Suppressor macrophage treated with lipopolysaccharide for 1 hour (primary cell): ENCODE measurements at regions not wholly inside any gene's neighbourhood (a gene's known extent, or its start where the extent isn't known, plus 50 kb on each side); places are given as distances from the start of the nearest gene placed in this dataset.
"Not testable (repeated sequence)": the region's sequence is repeated elsewhere in the genome, so short reads cannot be mapped to it uniquely, and the experiment has no call there.

Experiments
- DNase-seq, 3 donors: peaks; one replicate each; pipeline ENCODE4 v3.0.0-alpha.2; 2020 to 2022

DNA sequence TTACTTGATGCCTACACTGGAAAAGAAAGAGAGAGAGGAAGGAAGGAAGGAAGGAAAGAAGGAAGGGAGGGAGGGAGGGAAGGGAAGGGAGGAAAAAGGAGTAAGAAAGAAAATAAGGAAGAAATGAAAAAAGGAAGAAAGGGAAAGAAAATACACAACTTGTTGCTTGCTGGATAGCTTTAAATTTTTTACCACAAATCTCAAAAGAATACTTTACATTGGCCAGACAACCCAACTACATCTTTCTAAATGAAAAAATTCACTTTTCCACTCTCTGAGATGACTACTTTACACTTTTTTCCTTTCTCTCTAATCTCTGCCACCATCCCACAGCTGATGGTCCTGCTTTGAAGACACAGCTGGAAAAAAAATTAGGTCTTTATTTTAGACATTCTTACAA is 228.9 kb upstream of the FAM78B start:
- DNase-seq = no peak

DNA sequence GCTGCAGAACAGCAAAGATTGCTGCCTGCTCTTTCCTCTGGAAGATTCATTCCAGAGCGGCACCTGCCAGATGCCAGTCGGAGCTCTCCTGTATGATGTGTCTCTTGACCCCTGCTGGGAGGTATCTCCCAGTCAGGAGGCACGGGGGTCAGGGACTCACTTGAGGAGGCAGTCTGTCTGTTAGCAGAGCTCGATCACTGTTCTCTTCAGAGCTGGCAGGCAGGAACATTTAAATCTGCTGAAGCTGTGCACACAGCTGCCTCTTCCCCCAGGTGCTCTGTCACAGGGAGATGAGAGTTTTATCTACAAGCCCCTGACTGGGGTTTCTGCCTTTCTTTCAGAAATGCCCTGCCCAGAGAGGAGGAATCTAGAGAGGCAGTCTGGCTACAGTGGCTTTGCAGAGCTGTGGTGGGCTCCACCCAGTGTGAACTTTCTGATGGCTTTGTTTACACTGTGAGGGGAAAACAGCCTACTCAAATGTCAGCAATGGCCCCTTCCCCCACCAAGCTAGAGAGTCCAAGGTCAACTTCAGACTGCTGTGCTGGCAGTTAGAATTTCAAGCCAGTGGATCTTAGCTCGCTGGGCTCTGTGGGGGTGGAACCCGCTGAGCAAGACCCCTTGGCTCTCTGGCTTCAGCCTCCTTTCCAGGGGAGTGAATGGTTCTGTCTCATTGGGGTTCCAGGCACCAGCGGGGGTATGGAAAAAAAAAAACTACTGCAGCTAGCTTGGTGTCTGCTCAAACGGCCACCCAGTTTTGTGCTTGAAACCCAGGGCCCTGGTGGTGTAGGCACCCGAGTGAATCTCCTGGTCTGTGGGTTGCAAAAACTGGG is 242.7 kb upstream of the FAM78B start:
- DNase-seq = not testable (repeated sequence)

DNA sequence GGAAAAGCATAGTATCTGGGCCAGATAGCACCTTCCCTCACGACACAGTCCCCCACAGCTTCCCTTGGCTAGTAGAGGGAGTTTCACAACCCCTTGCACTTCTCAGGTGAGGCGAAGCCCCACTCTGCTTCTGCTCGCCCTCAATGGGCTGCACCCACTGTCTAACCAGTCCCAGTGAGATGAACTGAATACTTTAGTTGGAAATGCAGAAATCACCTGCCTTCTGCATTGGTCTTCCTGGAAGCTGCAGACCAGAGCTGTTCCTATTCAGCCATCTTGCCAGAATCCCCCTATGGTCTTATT is 243.2 kb upstream of the FAM78B start:
- no peak for DNase-seq

DNA sequence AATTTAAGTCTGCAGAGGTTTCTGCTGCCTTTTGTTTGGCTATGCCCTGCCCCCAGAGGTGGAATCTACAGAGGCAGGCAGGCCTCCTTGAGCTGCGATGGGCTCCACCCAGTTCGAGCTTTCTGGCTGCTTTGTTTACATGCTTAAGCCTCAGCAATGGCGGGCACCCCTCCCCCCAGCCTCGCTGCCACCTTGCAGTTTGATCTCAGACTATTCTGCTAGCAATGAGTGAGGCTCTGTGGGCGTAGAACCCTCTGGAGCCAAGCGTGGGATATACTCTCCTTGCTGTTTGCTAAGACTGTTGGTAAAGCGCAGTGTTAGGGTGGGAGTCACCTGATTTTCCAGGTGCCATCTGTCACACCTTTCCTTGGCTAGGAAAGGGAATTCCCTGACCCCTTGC is 250.0 kb upstream of the FAM78B start:
- DNase-seq = not testable (repeated sequence)

DNA sequence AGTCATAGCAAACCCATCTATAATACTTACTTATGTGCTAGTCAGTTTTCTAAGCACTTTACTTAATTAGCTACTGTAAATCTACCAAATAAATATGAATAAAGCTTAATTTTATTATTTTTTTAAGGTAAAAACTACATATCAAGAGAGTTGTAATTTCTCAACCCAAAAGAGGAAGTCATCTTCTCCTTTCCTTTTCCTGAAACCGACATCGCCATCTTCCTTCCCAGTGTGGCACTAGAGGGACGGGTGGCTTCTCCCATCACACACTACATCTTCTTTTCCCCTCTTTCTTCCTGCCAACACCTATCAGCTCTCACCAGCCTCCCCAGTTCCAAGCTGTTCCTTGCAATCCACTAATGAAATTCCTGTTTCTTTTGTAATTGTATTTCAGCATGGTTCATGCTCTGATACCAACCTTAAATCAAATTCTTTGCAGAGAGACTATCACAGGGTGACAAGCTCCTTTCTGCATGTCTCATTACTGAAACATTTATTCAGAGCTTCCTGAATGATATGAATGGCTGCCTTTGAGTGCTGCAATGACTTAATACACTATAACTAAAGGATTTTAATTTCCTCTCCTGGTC is 251.6 kb upstream of the FAM78B start:
- DNase-seq = no peak

DNA sequence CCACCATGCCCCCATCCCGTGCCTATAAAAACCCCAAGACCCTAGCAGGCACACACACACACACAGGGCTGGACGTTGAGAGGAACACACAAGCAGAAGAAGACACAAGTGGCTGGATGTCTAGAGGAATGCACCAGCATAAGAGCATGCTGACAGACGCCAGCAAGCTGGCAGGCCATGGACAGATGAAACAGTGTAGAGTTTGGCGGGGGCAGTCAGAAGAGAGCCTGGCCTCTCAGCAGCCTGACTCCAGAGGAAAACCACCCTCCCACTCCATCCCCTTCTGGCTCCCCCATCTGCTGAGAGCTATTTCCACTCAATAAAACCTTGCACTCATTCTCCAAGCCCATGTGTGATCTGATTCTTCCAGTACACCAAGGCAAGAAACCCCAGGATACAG is 255.8 kb upstream of the FAM78B start:
- not testable (repeated sequence) for DNase-seq

DNA sequence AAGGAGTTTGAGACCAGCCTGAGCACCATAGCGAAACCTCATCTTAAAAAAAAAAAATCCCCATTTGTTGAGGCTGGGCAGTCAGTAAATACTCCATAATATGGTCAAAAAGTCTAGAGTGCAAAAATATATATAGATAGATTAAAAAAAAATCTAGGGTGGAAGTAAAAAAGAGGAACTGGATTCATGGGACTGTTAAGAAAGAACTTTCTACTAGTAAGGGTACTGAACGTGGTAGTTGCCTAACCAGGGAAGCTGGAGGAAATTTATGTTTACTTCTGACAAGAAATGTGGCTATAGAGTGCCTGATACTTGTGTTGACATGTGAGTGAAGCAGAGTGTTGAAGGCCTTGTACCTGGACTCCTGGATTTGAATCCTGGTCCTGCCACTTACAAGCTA is 265.9 kb upstream of the FAM78B start:
- peak; percentile 0 to 22 (median 10) for DNase-seq

DNA sequence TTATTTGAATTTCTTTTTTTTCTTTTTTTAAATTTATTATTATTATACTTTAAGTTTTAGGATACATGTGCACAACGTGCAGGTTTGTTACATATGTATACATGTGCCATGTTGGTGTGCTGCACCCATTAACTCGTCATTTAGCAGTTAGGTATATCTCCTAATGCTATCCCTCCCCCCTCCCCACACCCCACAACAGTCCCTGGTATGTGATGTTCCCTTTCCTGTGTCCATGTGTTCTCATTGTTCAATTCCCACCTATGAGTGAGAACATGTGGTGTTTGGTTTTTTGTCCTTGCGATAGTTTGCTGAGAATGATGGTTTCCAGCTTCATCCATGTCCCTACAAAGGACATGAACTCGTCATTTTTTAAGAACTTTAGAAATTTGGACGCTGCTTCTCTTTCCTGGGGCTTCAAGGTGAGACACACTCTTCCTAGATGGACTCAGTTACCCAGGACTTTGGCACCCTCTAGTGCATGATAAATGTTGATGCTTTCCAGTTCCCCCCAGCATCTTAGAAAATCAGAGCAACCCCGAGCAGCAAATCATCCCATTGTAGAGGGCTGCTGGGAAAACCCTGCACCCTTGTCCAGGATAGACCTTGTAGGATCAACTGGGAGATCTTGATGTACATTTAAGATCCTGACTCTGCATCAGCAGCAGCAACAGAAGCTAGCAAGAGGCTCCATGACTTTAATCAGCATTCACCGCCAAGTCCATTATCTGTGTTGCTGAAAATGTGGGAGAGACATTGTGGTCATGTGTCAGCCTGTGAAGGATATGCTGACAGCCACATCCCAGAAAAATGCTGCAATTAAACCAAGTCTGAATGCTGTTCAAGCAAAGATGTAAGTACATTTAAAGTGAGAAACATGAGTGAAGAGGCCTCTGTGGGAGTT is 266.9 kb upstream of the FAM78B start:
- DNase-seq = peak in 1 of 3 donors; percentile 3

DNA sequence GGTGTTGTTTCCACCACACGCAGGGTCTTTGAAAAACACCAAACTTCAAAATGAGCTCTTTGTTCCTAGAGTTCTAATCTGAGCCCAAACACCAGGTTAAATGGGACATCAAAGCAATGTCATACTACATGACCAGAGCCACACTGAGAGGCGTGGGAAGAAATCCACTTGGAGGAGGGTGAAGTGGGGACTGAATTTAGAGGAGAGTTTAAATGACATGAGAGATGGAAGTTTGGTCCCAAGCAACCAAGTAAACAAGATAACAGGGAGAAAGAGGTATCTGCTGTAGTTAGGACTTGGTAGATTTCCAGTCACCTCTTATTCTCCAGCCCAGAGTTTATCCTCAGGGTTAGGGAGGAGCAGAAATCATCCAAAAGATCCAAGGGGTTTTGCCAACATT is 290.9 kb upstream of the FAM78B start:
- DNase-seq = no peak

DNA sequence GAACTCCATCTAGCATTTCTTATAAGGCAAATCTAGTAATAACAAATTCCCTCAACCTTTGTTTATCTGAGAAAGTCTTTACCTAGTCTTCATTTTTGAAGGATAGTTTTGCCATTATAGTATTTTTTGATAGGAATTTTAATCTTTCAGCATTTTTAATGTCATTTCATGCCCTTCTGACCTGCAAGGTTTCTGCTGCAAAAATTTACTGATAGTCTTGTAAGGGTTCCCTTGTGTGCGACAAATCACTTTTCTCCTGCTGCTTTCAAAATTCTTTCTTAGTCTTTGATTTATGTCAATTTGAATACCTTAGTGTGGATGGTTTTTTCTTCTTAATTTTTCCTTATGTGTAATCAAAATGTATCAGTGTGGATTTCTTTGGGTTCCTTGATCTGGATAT is 297.5 kb upstream of the FAM78B start:
- no peak for DNase-seq

DNA sequence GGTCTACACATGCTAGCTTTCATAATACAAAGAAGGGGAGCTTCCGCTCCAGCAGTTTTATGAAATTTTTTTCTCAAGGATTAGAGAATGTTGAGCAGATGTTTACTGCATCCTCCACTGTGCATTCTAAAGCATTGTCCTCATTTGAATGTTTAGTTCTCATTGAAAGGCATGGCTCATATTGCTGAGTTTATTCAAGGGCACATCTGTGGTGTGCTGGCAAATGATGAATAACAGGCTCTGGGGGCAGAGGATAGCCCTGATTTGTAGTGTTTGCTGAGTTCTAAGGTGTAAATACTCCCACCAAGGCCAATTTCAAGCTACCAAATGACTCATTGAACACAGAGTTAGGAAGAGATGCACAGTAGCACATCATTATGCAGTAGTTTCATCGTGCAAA is 303.2 kb upstream of the FAM78B start:
- DNase-seq = no peak

DNA sequence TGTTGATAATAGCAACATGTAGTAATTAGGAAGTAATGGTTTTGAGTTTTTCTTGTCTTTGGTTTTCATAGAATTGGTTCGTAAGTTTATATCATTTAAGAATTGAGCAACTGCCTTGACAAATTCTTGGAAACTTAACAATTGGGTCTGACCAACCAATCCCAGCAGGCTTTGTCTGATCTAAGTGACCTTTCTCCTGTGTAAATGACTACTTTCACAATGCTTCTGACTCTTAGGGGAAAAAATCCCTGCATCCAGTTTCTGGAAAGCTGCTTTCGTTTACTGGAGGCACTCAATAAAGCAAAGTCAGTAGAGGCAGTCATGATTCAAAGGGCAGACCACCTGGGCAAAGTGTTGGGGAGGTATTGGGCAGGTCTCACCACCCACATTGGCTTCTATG is 303.6 kb upstream of the FAM78B start:
- DNase-seq = no peak

DNA sequence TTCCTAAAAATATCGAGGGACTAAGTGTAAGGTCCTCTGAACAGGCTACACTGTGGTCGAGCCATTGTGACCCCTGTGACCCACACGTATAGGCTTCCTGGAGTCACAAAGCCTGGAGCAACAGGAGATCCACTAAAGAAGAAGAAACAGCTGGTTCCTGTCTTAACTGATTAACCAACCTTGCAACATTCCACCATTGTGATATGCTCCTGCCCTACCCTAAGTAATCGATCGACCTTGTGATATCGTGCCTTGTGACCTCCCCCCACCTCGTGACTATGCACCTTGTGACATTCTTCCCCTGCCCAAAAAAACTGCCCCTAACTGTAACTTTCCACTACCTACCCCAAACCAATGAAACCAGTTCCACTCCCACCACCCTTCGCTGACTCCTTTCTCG is 304.6 kb upstream of the FAM78B start:
- no peak for DNase-seq

DNA sequence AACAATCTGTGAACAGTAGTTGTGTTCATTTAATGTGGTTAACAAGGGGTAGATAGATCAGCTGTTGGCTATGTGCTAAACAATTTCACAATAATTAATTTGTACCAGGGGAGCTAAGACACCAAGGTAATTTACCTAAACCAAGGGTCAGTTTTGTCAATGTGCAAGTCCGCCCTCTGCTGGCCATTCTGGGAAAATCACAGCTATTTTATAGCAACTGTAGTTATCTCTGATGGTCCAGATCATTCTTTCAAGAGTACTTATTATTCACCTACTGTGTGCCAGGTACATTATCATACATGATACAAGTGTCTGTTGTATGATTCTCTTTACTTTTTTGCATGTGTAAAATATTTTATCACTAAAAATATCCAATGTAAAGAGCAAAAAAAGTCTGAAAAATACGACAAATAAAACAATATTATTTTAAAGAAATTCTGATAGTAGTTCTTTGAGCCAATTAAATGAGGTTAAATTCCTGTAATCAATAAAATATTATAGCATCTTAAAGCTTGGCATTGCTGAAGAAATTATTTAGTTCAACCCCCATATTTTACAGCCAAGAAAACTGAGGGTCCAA is 312.3 kb upstream of the FAM78B start:
- peak; percentile 58 to 64 (median 62) for DNase-seq

DNA sequence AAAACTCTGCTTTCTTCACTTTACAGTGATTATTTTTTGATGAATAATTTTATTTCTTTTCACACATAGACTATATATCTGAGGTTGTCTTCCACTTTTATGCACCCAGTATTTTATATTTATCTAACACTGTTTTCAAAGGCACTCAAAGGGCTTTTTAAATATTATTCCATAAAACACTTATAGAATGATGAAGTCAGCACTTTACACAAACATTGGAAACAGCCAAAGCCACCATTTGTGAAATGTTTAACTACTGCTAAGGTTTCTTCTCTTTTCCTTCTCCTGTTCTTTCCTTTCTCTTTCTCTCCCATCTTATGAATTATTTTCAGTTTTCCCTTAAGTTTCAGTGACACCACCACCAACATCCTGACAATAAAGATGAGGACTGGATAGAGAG is 317.7 kb upstream of the FAM78B start:
- DNase-seq = no peak

DNA sequence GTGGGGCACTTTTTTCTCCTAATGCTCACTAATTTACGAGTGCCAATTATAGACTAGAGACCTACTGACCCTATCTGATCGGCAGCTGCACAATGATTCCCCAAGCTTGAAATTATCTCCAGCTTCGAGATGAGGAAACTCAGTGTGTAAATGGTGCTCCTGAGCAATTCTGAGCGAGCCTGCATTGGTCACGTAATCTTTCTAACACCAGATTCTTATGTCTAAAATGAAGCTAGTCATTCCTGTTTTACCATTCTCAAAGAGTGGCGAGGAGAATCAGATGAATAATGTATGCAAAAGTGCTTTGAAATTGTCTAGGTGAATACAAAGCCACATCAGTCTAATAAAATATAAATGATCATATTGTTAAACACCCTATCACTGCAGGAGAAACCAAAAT is 318.1 kb upstream of the FAM78B start:
- DNase-seq = no peak

DNA sequence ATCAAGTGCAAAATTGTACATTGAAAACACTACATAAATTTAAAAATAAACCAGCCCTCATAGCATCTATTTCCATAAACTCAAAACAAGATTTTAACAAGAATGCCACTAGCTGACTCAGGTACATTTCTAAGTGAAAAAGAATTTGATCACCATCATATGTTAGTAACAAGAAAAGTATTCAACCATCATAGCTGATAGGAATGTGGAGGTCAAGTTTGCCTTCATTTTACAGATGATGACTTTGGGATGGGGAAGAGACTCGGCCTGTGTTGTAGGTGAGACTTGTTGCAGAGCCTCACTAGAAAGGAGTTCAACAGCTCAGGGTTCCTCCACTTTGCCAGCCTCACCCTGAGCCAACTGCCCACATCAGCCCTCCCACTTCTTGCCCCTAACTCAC is 318.8 kb upstream of the FAM78B start:
- DNase-seq = no peak

DNA sequence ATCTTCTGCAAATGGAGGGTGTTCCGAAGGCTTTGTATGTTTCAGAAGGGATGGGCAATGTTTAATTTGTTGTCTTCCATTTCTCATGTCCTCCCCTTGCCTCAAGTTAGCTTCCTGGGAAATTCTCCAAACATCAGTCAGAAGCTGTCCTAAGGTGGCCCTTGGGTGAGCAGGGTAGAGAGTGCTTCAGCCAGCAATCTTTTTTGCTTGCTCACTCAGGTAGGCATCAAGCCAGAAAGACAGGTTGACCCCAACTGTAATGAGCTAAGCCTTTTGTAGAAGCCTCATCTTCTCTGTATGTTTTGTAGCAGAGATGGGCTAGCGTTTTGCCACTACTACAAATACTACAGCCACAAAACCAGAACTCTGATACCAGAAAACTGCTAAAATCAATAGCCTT is 321.5 kb upstream of the FAM78B start:
- DNase-seq = no peak

DNA sequence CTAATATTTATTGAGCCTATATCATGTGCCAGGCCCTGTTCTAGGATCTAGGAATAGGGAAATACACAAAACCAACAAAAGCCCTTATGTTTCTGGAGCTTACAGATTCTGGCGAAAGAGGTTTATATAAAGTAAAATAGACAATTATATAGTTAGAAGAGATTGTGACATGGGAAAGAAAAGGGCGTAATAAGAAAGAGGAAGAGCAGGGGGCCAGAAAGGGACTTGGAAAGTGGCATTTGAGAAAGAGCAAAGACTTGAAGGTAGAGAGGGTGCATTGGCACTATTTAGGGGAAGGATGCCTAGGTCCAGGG is 322.5 kb upstream of the FAM78B start:
- no peak for DNase-seq

DNA sequence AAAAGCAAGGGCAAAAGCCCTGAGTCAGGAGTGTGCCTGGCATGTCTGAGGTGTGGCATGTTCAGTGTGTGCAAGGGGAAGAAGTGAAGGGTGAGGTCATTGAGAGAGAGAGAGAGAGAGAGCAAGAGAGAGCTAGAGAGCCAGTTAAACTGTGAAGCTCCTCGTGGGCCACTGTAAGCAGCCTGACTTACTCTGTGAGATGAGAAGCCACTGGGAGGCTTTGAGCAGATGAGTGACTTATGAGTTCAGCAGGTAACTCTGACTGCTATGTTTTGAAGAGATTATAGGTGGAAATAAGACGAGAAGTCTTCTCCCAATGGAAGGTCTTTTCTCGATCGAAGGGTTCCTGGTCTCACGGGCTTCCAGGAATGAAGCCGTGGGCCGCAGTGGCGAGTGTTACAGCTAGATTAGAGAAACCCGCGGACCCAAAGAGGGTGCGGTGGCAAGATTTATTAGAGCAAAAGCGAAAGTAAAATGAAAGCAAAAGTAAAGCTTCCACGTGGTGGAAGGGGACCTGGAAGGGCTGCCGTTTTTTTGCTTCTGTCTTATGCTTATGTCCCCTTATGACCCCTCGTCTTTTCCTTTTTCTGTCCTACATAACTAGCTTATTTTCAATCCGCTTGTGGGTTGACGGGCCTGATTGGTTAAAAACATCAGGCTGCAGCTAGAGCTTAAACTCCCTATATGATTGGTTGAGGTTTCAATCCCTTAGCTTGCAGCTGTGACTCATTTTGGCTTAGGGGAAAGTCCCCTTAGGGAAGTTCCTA is 323.1 kb upstream of the FAM78B start:
- DNase-seq = peak; percentile 81 to 84 (median 84)

DNA sequence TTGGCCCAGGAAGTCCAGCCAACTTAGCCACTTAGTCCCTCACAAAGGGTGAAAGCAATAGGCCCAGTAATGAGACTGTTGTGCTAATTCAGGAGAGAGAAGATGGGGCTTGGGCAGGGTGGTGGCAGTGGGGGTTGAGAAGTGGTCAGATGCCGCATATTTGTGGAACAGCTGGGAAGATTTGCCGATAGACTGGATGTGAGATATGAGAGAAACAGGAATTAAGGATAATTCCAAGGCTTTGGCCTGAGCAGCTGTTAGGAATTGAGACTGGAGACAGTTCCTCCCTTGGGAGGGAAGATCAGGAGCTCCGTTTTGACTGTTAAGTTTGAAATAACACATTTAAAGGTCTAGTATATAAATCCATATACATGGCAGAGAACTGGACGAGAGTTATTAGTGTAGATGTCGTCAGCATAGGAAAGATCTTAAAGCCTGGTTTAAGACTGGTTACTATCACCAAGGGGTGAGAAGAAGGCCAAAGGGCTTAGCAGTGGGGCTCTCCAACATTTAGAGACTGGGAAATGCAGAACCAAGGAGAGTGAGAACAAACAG is 323.7 kb upstream of the FAM78B start:
- no peak for DNase-seq

DNA sequence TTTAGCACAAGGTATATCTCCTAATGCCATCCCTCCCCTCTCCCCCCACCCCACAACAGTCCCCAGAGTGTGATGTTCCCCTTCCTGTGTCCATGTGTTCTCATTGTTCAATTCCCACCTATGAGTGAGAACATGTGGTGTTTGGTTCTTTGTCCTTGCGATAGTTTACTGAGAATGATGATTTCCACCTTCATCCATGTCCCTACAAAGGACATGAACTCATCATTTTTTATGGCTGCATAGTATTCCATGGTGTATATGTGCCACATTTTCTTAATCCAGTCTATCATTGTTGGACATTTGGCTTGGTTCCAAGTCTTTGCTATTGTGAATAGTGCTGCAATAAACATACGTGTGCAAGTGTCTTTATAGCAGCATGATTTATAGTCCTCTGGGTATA is 327.0 kb upstream of the FAM78B start:
- not testable (repeated sequence) for DNase-seq

DNA sequence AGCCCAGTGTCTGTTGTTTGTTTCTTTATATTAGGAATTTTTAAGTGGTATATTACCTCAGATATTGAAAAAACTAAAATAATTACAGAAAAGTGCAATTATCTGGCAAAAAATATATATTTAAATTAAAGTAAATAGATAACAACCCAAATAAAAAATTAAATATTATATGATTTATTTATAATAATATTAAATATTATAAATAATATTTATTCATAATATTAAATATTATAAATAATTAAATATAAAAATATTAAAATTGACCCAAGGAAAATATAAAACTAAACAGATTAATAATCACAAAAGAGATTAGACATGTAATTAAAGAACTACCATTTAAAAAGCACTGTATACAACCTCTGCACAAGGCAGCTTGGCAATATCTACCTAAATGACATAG is 331.9 kb upstream of the POGK start:
- no peak for DNase-seq
